B cell (primary cell): ENCODE measurements at regions not wholly inside any gene's neighbourhood (a gene's known extent, or its start where the extent isn't known, plus 50 kb on each side); places are given as distances from the start of the nearest gene placed in this dataset.

Experiments used
- ATAC-seq: fragments of 200-7000 bp; cut with Tn5 transposase; one replicate; pipeline ENCODE4 v1.10.0; 2021; ENCODE audit warnings: low read depth, mild to moderate bottlenecking, moderate number of reproducible peaks, moderate library complexity
- CTCF ChIA-PET: fragments of 350-600 bp; sonication (Branson Sonifier 250); formaldehyde crosslinking; loops from one replicate; lab custom pipeline; 2021; ENCODE audit warnings: antibody characterized with exemption, inconsistent platforms; lab: Charles Lee
- POLR2A ChIA-PET: fragments of 350-600 bp; sonication (Branson Sonifier 250); formaldehyde crosslinking; loops from one replicate; lab custom pipeline; 2021; ENCODE audit warnings: antibody characterized with exemption; lab: Charles Lee
- DNase-seq: peaks from one replicate; pipeline ENCODE4 v3.0.0; 2013
- H2AFZ ChIP-seq: 2 replicates; pipeline ENCODE4 v1.6.1; 2012; ENCODE audit warnings: mild to moderate bottlenecking, low read depth, low read length; ENCODE audit not compliant: insufficient read depth, poor library complexity, severe bottlenecking
- H3K27ac ChIP-seq, 2 donors: 1 replicate in 1 of 2; 2 replicates in 1 of 2; pipeline ENCODE4 v1.5.1; 2012 to 2013; ENCODE audit warnings: low read length in 2 of 2, mild to moderate bottlenecking in 2 of 2, moderate library complexity in 1 of 2
- H3K27me3 ChIP-seq, 4 experiments: fragments of 200-600 bp in 1 of 4; sonication (generic) in 1 of 4; replicated peaks in 1 of 4; 1 replicate in 2 of 4; 2 replicates in 2 of 4; pipeline versions ENCODE4 v1.6.1 to v1.7.0; 2013 to 2016; ENCODE audit warnings: low read length in 3 of 4, mild to moderate bottlenecking in 2 of 4, mixed read lengths in 1 of 4, moderate library complexity in 1 of 4; ENCODE audit not compliant: insufficient read depth in 4 of 4, control insufficient read depth in 3 of 4; ENCODE audit errors: control extremely low read depth in 1 of 4
- H3K36me3 ChIP-seq, 2 experiments: replicated peaks in 1 of 2; 1 replicate in 1 of 2; 2 replicates in 1 of 2; pipeline versions ENCODE4 v1.6.1 to v1.7.1; 2013; ENCODE audit warnings: low read length in 1 of 2; ENCODE audit not compliant: insufficient read depth in 2 of 2, control insufficient read depth in 1 of 2; ENCODE audit errors: control extremely low read depth in 1 of 2, extremely low read depth in 1 of 2
- H3K4me1 ChIP-seq, 2 donors: fragments of 200-600 bp in 1 of 2; sonication (generic) in 1 of 2; 1 replicate in 1 of 2; 2 replicates in 1 of 2; pipeline versions ENCODE4 v1.5.1 to v1.6.1; 2013 to 2017; ENCODE audit warnings: low read length in 2 of 2; ENCODE audit not compliant: control insufficient read depth in 2 of 2, insufficient read depth in 2 of 2
- H3K4me2 ChIP-seq: replicated peaks from 2 replicates; pipeline ENCODE3; 2012; ENCODE audit warnings: mild to moderate bottlenecking, low read depth, low read length; ENCODE audit not compliant: poor library complexity, severe bottlenecking
- H3K4me3 ChIP-seq, 5 experiments: fragments of 200-600 bp in 1 of 5; sonication (generic) in 1 of 5; 1 replicate in 3 of 5; 2 replicates in 2 of 5; pipeline versions ENCODE4 v1.5.1 to v1.7.0; 2011 to 2016; ENCODE audit warnings: low read length in 4 of 5, mild to moderate bottlenecking in 4 of 5, low read depth in 2 of 5, control low read depth in 1 of 5, moderate library complexity in 1 of 5; ENCODE audit not compliant: insufficient read depth in 1 of 5; ENCODE audit errors: control extremely low read depth in 1 of 5, extremely low read depth in 1 of 5
- H3K79me2 ChIP-seq: fragments of 200-600 bp; sonication (generic); one replicate; pipeline ENCODE4 v1.6.0; 2016; ENCODE audit warnings: low read length; ENCODE audit not compliant: control insufficient read depth, insufficient read depth
- H3K9ac ChIP-seq: fragments of 200-600 bp; sonication (generic); 2 replicates; pipeline ENCODE4 v1.6.1; 2017; ENCODE audit warnings: mild to moderate bottlenecking, low read length, moderate library complexity
- H3K9me3 ChIP-seq, 3 donors: one replicate each; pipeline versions ENCODE4 v1.6.1 to v1.7.1; 2013; ENCODE audit warnings: low read length in 2 of 3; ENCODE audit not compliant: control insufficient read depth in 2 of 3, insufficient read depth in 1 of 3; ENCODE audit errors: control extremely low read depth in 1 of 3
- H4K20me1 ChIP-seq: 2 replicates; pipeline ENCODE4 v1.6.0; 2012; ENCODE audit warnings: mild to moderate bottlenecking, low read length; ENCODE audit not compliant: insufficient read depth, control insufficient read depth, poor library complexity, severe bottlenecking
- H3K27ac Mint-ChIP-seq: one replicate; pipeline ENCODE4 v1.8.0; 2021; ENCODE audit warnings: mixed read lengths
- H3K27me3 Mint-ChIP-seq: one replicate; pipeline ENCODE4 v1.8.0; 2021; ENCODE audit warnings: mixed read lengths
- H3K4me1 Mint-ChIP-seq: one replicate; pipeline ENCODE4 v1.8.0; 2021; ENCODE audit warnings: mixed read lengths
- H3K4me3 Mint-ChIP-seq: one replicate; pipeline ENCODE4 v1.8.0; 2021; ENCODE audit warnings: mixed read lengths
- H3K9me3 Mint-ChIP-seq: one replicate; pipeline ENCODE4 v1.8.0; 2022; ENCODE audit warnings: mixed read lengths; ENCODE audit not compliant: insufficient read depth
- EZH2 ChIP-seq: IDR thresholded peaks from 2 replicates; pipeline ENCODE4 v1.6.1; 2012; ENCODE audit warnings: borderline replicate concordance, low read depth, mild to moderate bottlenecking, moderate library complexity, low read length; ENCODE audit not compliant: insufficient read depth, poor library complexity, severe bottlenecking
- WGBS: methylation state at CpG from one replicate; pipeline ENCODE4 v1.1.5; 2013; ENCODE audit warnings: missing lambda C conversion rate; ENCODE audit not compliant: insufficient coverage; 5-methylcytosine and 5-hydroxymethylcytosine counted together
- intact Hi-C: fragments of 100-400 bp; cut with micrococcal nuclease; formaldehyde crosslinking; loops from one replicate; pipeline ENCODE4 v1.10.0; 2022
- TF ChIP-seq, protein P1 (sequence below): fragments of 200-600 bp; IDR thresholded peaks from one replicate; pipeline ENCODE4 v1.8.0; 2022; ENCODE audit warnings: antibody characterized with exemption, mild to moderate bottlenecking

DNA sequence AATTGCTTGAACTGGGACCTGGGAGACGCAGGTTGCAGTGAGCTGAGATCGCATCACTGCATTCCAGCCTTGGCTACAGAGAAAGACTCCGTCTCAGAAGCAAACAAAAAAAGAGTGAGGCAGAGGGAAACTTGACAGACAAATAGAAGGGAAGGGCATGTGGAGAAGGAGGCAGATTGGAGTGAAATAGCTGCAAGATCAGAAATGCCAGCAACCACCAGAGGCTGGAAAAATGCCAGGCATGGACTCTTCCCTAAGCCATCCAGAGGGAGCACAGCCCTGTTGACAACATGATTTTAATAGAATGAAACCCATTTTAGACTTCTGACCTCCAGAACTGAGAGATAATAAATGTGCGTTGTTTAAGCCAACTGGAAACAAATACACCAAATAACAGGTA lies 447.2 kb upstream of the SPHKAP start:
- no peaks in the 10 kb centered on the region for H4K20me1 ChIP-seq
- H3K4me2 ChIP-seq: no peak overlapping the region
- no peaks in the 10 kb centered on the region for H3K27me3 Mint-ChIP-seq
- H3K4me1 Mint-ChIP-seq: no peaks in the 10 kb centered on the region
- H2AFZ ChIP-seq: no peak overlapping the region
- no peaks in the 10 kb centered on the region for H3K36me3 ChIP-seq
- H3K79me2 ChIP-seq: no peaks in the 10 kb centered on the region
- CTCF ChIA-PET: no interaction called here
- intact Hi-C loops: no loop called here
- H3K4me3 Mint-ChIP-seq: no peak overlapping the region
- WGBS: 98% methylated on average over 3 of the region's 4 CpGs
- no peaks in the 10 kb centered on the region for H3K27me3 ChIP-seq
- no peak overlapping the region for H3K4me3 ChIP-seq
- no peak for DNase-seq
- peaks cover 6% of the 10 kb centered on the region for H3K9me3 Mint-ChIP-seq
- H3K27ac Mint-ChIP-seq: no peak overlapping the region
- ATAC-seq: no peak
- peaks cover 0 to 6% (median 0%) of the 10 kb centered on the region in 3 donors for H3K9me3 ChIP-seq
- H3K9ac ChIP-seq: no peak overlapping the region
- no peaks in the 10 kb centered on the region for H3K4me1 ChIP-seq
- POLR2A ChIA-PET: no interaction called here
- TF ChIP-seq EZH2: no peak
- TF ChIP-seq, protein P1, sequence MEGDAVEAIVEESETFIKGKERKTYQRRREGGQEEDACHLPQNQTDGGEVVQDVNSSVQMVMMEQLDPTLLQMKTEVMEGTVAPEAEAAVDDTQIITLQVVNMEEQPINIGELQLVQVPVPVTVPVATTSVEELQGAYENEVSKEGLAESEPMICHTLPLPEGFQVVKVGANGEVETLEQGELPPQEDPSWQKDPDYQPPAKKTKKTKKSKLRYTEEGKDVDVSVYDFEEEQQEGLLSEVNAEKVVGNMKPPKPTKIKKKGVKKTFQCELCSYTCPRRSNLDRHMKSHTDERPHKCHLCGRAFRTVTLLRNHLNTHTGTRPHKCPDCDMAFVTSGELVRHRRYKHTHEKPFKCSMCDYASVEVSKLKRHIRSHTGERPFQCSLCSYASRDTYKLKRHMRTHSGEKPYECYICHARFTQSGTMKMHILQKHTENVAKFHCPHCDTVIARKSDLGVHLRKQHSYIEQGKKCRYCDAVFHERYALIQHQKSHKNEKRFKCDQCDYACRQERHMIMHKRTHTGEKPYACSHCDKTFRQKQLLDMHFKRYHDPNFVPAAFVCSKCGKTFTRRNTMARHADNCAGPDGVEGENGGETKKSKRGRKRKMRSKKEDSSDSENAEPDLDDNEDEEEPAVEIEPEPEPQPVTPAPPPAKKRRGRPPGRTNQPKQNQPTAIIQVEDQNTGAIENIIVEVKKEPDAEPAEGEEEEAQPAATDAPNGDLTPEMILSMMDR: no peak
- no peak overlapping the region for H3K27ac ChIP-seq

DNA sequence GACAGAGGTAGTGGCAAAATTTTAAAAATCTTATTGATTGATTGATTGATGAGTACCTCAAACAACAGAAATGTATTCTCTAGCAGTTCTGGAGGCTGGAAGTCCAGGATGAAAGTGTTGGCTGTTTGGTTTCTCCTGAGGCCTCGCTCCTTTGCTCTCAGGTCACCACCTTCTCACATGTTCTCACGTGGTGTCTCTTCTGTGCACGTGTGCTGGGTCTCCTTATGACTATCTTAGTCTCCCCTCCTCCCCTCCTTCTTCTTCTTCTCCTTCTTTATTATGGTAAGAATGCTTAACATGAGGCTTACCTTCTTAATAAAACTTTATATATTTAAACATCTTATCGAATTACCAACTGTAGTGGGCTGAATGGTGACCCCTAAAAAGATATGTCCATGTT lies 446.0 kb upstream of the SPHKAP start:
- Mint-ChIP-seq H3K9me3 (peaks cover 4% of the 10 kb centered on the region), H3K27ac (no peak overlapping the region), H3K27me3 (no peaks in the 10 kb centered on the region), H3K4me1 (no peaks in the 10 kb centered on the region), H3K4me3 (no peak overlapping the region)
- DNase-seq (no peak), ATAC-seq (no peak)
- WGBS: no CpG with 5 or more reads among the region's 4 CpGs
- no peaks in the 10 kb centered on the region for H3K27me3 ChIP-seq
- H3K4me3 ChIP-seq: no peak overlapping the region
- peaks cover 0 to 6% (median 0%) of the 10 kb centered on the region in 3 donors for H3K9me3 ChIP-seq
- H3K4me2 ChIP-seq: no peak overlapping the region
- H4K20me1 ChIP-seq: no peaks in the 10 kb centered on the region
- ChIA-PET POLR2A (no interaction called here), CTCF (no interaction called here)
- TF ChIP-seq, protein P1: no peak
- no peak for TF ChIP-seq EZH2
- H2AFZ ChIP-seq: no peak overlapping the region
- H3K27ac ChIP-seq: no peak overlapping the region
- no peaks in the 10 kb centered on the region for H3K36me3 ChIP-seq
- H3K79me2 ChIP-seq: no peaks in the 10 kb centered on the region
- no peaks in the 10 kb centered on the region for H3K4me1 ChIP-seq
- intact Hi-C loops: no loop called here
- no peak overlapping the region for H3K9ac ChIP-seq
